Mesendoderm (in vitro differentiated cells): ENCODE measurements at regions not wholly inside any gene's neighbourhood (a gene's known extent, or its start where the extent isn't known, plus 50 kb on each side); places are given as distances from the start of the nearest gene placed in this dataset.

ENCODE experiments used
- DNase-seq: peaks from one replicate; pipeline ENCODE4 v3.0.0; 2013
- H2AK5ac ChIP-seq: 2 replicates; pipeline ENCODE4 v1.6.1; 2013; ENCODE audit warnings: low read length, inconsistent platforms
- H2BK120ac ChIP-seq: 2 replicates; pipeline ENCODE4 v1.6.1; 2013; ENCODE audit warnings: low read depth, mild to moderate bottlenecking, low read length, moderate library complexity, mixed read lengths
- H2BK15ac ChIP-seq: replicated peaks from 2 replicates; pipeline ENCODE4 v1.6.1; 2013; ENCODE audit warnings: low read depth, mild to moderate bottlenecking, moderate library complexity
- H2BK5ac ChIP-seq: 2 replicates; pipeline ENCODE4 v1.6.1; 2013; ENCODE audit warnings: low read length, inconsistent platforms
- H3K18ac ChIP-seq: 2 replicates; pipeline ENCODE4 v1.6.1; 2013; ENCODE audit warnings: mild to moderate bottlenecking, low read length, mixed read lengths
- H3K23ac ChIP-seq: one replicate; pipeline ENCODE4 v1.6.1; 2013; ENCODE audit warnings: low read length
- H3K27ac ChIP-seq: 2 replicates; pipeline ENCODE4 v1.5.1; 2013; ENCODE audit warnings: low read depth, mild to moderate bottlenecking, inconsistent platforms, low read length, moderate library complexity
- H3K27me3 ChIP-seq: 2 replicates; pipeline ENCODE4 v1.6.1; 2013; ENCODE audit warnings: low read length, control low read depth, mild to moderate bottlenecking, inconsistent platforms; ENCODE audit not compliant: insufficient read depth, poor library complexity
- H3K36me3 ChIP-seq: 2 replicates; pipeline ENCODE4 v1.6.1; 2013; ENCODE audit warnings: low read length, inconsistent platforms; ENCODE audit not compliant: control insufficient read depth, insufficient read depth
- H3K4ac ChIP-seq: one replicate; pipeline ENCODE4 v1.6.1; 2013; ENCODE audit warnings: low read depth, mild to moderate bottlenecking, low read length, moderate library complexity
- H3K4me1 ChIP-seq: 2 replicates; pipeline ENCODE4 v1.6.1; 2013; ENCODE audit warnings: low read depth, low read length, inconsistent platforms; ENCODE audit not compliant: control insufficient read depth
- H3K4me2 ChIP-seq: 2 replicates; pipeline ENCODE4 v1.6.1; 2013; ENCODE audit warnings: low read length
- H3K4me3 ChIP-seq: 2 replicates; pipeline ENCODE4 v1.5.1; 2013; ENCODE audit warnings: mild to moderate bottlenecking, low read length
- H3K56ac ChIP-seq: one replicate; pipeline ENCODE4 v1.6.1; 2013; ENCODE audit warnings: low read length
- H3K79me1 ChIP-seq: 2 replicates; pipeline ENCODE4 v1.6.1; 2013; ENCODE audit warnings: low read length, inconsistent platforms
- H3K79me2 ChIP-seq: 2 replicates; pipeline ENCODE4 v1.6.1; 2013; ENCODE audit warnings: mild to moderate bottlenecking, low read length; ENCODE audit not compliant: control insufficient read depth, insufficient read depth
- H3K9ac ChIP-seq: 2 replicates; pipeline ENCODE4 v1.6.1; 2013; ENCODE audit warnings: low read length, inconsistent platforms
- H4K5ac ChIP-seq: one replicate; pipeline ENCODE4 v1.6.1; 2013; ENCODE audit warnings: low read length
- H4K8ac ChIP-seq: one replicate; pipeline ENCODE4 v1.6.1; 2013; ENCODE audit warnings: low read depth, mild to moderate bottlenecking, control low read depth, low read length, moderate library complexity
- WGBS: extraction: QIAGEN DNeasy Blood & Tissue Kit; methylation state at CpG from one replicate; pipeline ENCODE4 v1.1.7; 2013; ENCODE audit warnings: low lambda C conversion rate, missing lambda C conversion rate; ENCODE audit not compliant: insufficient coverage; ENCODE audit errors: extremely low coverage; 5-methylcytosine and 5-hydroxymethylcytosine counted together

- Histone ChIP-seq H4K8ac (no peak overlapping the region), H3K4me2 (no peak overlapping the region), H2BK15ac (no peak overlapping the region), H3K4me1 (no peaks in the 10 kb centered on the region), H2BK5ac (no peak overlapping the region), H3K4me3 (no peak overlapping the region), H4K5ac (no peak overlapping the region), H3K79me2 (no peaks in the 10 kb centered on the region), H3K23ac (no peak overlapping the region), H2AK5ac (no peak overlapping the region), H2BK120ac (no peak overlapping the region), H3K9ac (no peak overlapping the region), H3K36me3 (no peaks in the 10 kb centered on the region), H3K56ac (no peak overlapping the region), H3K79me1 (no peaks in the 10 kb centered on the region), H3K18ac (no peak overlapping the region), H3K27ac (no peak overlapping the region), H3K4ac (no peak overlapping the region), H3K27me3 (no peaks in the 10 kb centered on the region)
- WGBS: no CpG with 5 or more reads among the region's 1 CpG
- DNase-seq: peak; percentile 4
These were observed 536.8 kb downstream of the PYDC2 start for GRCh38 chr3:191997579-191998268.

- H4K5ac ChIP-seq: no peak overlapping the region
- no CpG with 5 or more reads among the region's 2 CpGs for WGBS
These were observed 540.3 kb downstream of the PYDC2 start for GRCh38 chr3:192001218-192001617.

GRCh38 chr3:192005989-192006388 is 545.0 kb downstream of the PYDC2 start:
- Histone ChIP-seq H4K5ac (no peak overlapping the region), H3K36me3 (no peaks in the 10 kb centered on the region), H3K4me3 (no peak overlapping the region), H4K8ac (peak overlapping the region; percentile 76), H3K4ac (no peak overlapping the region), H3K9ac (no peak overlapping the region), H3K4me2 (no peak overlapping the region), H3K4me1 (no peaks in the 10 kb centered on the region), H2BK120ac (no peak overlapping the region), H3K23ac (no peak overlapping the region), H3K56ac (no peak overlapping the region), H3K27ac (no peak overlapping the region), H2BK15ac (no peak overlapping the region), H3K79me2 (no peaks in the 10 kb centered on the region), H3K79me1 (no peaks in the 10 kb centered on the region), H3K27me3 (no peaks in the 10 kb centered on the region), H2AK5ac (no peak overlapping the region), H3K18ac (no peak overlapping the region), H2BK5ac (no peak overlapping the region)
- no CpG with 5 or more reads among the region's 1 CpG for WGBS
- DNase-seq: no peak

More at GRCh38 chr3:192001218-192001617, 540.3 kb downstream of the PYDC2 start:
- no peaks in the 10 kb centered on the region for H3K79me2 ChIP-seq
- H3K36me3 ChIP-seq: no peaks in the 10 kb centered on the region
- no peaks in the 10 kb centered on the region for H3K79me1 ChIP-seq
- H3K27ac ChIP-seq: no peak overlapping the region
- no peak overlapping the region for H4K8ac ChIP-seq
- no peak overlapping the region for H3K4me2 ChIP-seq
- no peaks in the 10 kb centered on the region for H3K4me1 ChIP-seq
- no peak overlapping the region for H3K23ac ChIP-seq
- H2AK5ac ChIP-seq: no peak overlapping the region
- H2BK5ac ChIP-seq: no peak overlapping the region
- H3K9ac ChIP-seq: no peak overlapping the region
- no peak overlapping the region for H3K56ac ChIP-seq
- H2BK120ac ChIP-seq: no peak overlapping the region
- no peak overlapping the region for H2BK15ac ChIP-seq
- no peaks in the 10 kb centered on the region for H3K27me3 ChIP-seq
- no peak for DNase-seq
- no peak overlapping the region for H3K4me3 ChIP-seq
- no peak overlapping the region for H3K18ac ChIP-seq
- H3K4ac ChIP-seq: no peak overlapping the region

- Histone ChIP-seq H2BK120ac (no peak overlapping the region), H3K4me1 (no peaks in the 10 kb centered on the region), H2BK5ac (no peak overlapping the region), H2BK15ac (no peak overlapping the region), H3K4me2 (no peak overlapping the region), H3K23ac (no peak overlapping the region), H3K18ac (no peak overlapping the region), H4K5ac (no peak overlapping the region), H3K79me2 (no peaks in the 10 kb centered on the region), H4K8ac (no peak overlapping the region), H3K27ac (no peak overlapping the region), H3K4ac (no peak overlapping the region), H3K27me3 (no peaks in the 10 kb centered on the region), H3K56ac (no peak overlapping the region), H3K9ac (no peak overlapping the region), H3K36me3 (no peaks in the 10 kb centered on the region), H3K79me1 (no peaks in the 10 kb centered on the region), H3K4me3 (no peak overlapping the region), H2AK5ac (no peak overlapping the region)
- WGBS: no CpG with 5 or more reads among the region's 2 CpGs
- no peak for DNase-seq
These were observed 548.9 kb downstream of the PYDC2 start for GRCh38 chr3:192009903-192010302.

- no peak overlapping the region for H4K5ac ChIP-seq
- H3K18ac ChIP-seq: no peak overlapping the region
- H3K23ac ChIP-seq: no peak overlapping the region
- H3K56ac ChIP-seq: no peak overlapping the region
- H3K4me1 ChIP-seq: no peaks in the 10 kb centered on the region
- no peak overlapping the region for H2AK5ac ChIP-seq
- no peaks in the 10 kb centered on the region for H3K36me3 ChIP-seq
- no peak overlapping the region for H2BK15ac ChIP-seq
- no peak overlapping the region for H3K27ac ChIP-seq
- H3K4me2 ChIP-seq: no peak overlapping the region
- H3K9ac ChIP-seq: no peak overlapping the region
- no peak overlapping the region for H3K4me3 ChIP-seq
- no peak overlapping the region for H4K8ac ChIP-seq
- H2BK120ac ChIP-seq: no peak overlapping the region
- H3K79me1 ChIP-seq: no peaks in the 10 kb centered on the region
- no peak for DNase-seq
- WGBS: no CpG with 5 or more reads among the region's 2 CpGs
- no peaks in the 10 kb centered on the region for H3K79me2 ChIP-seq
- no peaks in the 10 kb centered on the region for H3K27me3 ChIP-seq
- no peak overlapping the region for H3K4ac ChIP-seq
- H2BK5ac ChIP-seq: no peak overlapping the region
These were observed 549.5 kb downstream of the PYDC2 start for GRCh38 chr3:192010490-192010889.

- no peaks in the 10 kb centered on the region for H3K79me1 ChIP-seq
- H3K9ac ChIP-seq: no peak overlapping the region
- H3K4ac ChIP-seq: no peak overlapping the region
- no peak overlapping the region for H3K18ac ChIP-seq
- no peak overlapping the region for H3K27ac ChIP-seq
- H4K8ac ChIP-seq: no peak overlapping the region
- no peak overlapping the region for H3K4me2 ChIP-seq
- H2BK5ac ChIP-seq: no peak overlapping the region
- no peak overlapping the region for H2BK15ac ChIP-seq
- WGBS: no CpG with 5 or more reads among the region's 1 CpG
- DNase-seq: no peak
- no peaks in the 10 kb centered on the region for H3K27me3 ChIP-seq
- no peak overlapping the region for H3K4me3 ChIP-seq
- H3K23ac ChIP-seq: no peak overlapping the region
- H2BK120ac ChIP-seq: no peak overlapping the region
- H3K36me3 ChIP-seq: no peaks in the 10 kb centered on the region
- H3K79me2 ChIP-seq: no peaks in the 10 kb centered on the region
- H3K4me1 ChIP-seq: no peaks in the 10 kb centered on the region
- H3K56ac ChIP-seq: no peak overlapping the region
- no peak overlapping the region for H2AK5ac ChIP-seq
- no peak overlapping the region for H4K5ac ChIP-seq
These were observed 550.2 kb downstream of the PYDC2 start for GRCh38 chr3:192011137-192011536.
